HG03066 (cell line): ENCODE measurements at regions not wholly inside any gene's neighbourhood (a gene's known extent, or its start where the extent isn't known, plus 50 kb on each side); places are given as distances from the start of the nearest gene placed in this dataset.
"Not testable (repeated sequence)": the region's sequence is repeated elsewhere in the genome, so short reads cannot be mapped to it uniquely, and the experiment has no call there.

Experiments
- ATAC-seq: cut with Tn5 transposase; IDR thresholded peaks from one replicate; pipeline ENCODE4 v1.9.1; 2021; ENCODE audit warnings: low read depth; ENCODE audit not compliant: unreplicated experiment

DNA sequence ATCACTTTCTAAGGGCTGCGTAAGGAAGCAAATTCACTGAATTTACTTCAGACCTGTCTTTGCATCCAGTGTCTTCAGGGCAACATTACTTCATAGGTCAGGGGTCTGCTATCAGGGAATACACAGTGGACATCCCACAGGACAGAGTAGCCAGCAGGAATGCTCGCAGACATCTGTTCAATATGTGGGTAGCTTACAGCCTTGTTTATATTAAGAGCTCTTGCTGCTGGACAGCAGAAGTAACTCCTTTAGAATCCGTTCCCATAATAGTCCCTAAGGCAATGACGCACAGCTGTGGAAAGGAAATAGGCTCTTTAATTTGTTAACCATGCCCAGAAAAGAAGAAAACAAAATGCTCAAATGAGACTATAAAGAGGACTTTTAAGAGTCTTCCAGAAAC, 198.7 kb downstream of the MOXD1 start:
- no peak for ATAC-seq

- ATAC-seq: no peak
Observed at GRCh38 chr6:132199343-132199742, 201.9 kb downstream of the MOXD1 start.

- no peak for ATAC-seq
Observed at GRCh38 chr6:132198896-132199295, 202.4 kb downstream of the MOXD1 start.

GRCh38 chr6:132198040-132198439, 203.2 kb downstream of the MOXD1 start:
- ATAC-seq: no peak

- no peak for ATAC-seq
Observed at GRCh38 chr6:132194529-132194928, 206.7 kb downstream of the MOXD1 start.

DNA sequence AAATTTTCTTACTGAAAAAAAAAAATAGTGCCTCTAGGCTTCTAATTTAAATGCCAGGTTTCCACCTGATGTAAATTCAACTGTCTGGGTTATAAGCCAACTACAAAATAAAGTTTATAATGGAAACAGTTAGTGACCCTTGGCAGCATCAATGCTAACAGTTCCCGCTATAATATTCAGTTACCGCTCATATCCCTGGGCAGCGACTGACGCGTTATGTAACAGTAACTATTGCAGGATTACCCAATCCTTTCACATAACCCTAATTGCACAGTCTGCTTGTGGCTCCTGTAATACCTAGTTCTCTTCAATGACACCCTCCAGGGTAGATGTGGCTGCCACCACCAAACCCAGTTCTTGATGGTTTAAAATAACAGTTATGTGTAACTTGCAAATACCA, 208.6 kb downstream of the MOXD1 start:
- ATAC-seq: no peak

- no peak for ATAC-seq
Observed at GRCh38 chr6:132190815-132191175, 210.5 kb downstream of the MOXD1 start.

DNA sequence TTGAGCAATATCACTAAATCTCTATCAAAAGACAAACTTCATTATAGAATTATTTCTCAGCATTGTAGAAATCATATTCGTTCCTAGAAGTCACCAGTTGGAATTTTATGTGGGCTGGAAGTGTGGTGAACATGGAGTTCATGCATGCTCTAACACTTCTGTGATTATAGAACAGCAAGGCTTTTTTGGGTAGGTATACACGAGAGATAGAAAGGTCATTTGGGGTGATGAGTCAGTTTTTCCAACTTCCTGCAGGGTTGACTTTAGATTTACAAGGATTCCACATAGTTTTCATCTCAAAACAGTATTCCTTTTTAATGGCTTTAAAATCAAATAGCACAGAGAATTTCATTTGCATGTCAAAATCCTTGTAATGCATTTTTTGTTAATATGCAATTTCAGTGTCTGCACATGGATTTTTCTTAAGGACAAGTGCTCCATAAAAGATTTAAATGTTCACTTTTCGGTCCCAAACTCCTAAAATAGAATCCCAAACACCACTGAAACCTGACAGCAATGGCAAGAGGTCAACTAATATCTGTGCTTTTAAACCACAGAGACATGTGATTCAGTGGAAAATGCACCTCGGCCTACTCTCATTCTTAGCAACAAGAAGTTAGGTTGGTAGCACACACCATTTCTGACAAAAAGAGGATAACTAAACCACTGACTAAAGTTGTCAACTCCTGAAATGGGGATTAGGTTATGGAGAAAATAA, 211.0 kb downstream of the MOXD1 start:
- ATAC-seq: no peak

DNA sequence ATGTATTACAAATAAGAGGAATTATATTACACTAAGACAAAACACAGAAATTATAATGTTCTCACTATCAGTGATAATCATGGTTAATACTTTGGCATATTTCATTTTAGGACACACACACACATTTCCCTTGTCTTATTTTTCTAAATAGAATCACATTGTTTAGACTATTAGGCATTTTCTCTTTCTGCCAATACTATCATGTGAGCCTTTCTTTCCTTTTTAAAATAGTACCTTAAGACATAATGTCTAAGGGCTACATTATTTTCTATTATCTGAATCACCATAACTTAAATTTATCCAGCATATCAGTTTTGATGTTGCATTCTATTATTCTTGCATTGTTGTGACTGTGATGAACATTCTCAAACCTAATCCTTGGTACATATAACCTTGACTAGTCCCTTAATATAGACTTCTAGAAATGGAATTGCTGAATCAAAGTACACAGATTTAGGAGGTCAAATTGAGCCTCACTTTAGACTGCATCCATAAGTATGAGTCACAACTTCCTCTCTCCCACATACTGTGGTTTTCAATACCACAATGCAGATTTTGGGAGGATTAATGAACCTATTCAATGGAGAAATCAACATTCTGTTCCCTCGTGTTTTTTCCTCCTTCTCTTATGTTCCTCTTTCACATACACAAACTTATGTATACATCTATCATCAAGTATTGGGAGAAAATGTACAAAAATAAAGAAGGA, 212.6 kb downstream of the MOXD1 start:
- no peak for ATAC-seq

DNA sequence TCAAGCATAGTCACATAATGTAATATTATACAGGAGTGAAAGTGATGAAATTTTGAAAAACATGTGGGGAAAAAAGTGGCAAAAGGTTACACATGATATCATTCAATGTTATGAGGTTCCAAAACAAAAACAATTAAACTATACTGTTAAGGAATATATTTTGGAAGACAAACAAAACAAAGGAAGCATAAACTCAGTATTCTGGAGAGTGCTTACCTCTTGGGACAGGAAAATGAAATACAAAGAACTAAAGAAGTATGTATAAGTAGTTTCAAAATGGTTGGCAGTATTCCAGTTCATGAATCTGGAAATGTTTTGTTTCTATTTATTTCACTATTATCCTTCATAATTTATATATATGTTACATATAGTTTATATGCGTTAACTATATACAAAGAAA, 213.5 kb downstream of the MOXD1 start:
- no peak for ATAC-seq

DNA sequence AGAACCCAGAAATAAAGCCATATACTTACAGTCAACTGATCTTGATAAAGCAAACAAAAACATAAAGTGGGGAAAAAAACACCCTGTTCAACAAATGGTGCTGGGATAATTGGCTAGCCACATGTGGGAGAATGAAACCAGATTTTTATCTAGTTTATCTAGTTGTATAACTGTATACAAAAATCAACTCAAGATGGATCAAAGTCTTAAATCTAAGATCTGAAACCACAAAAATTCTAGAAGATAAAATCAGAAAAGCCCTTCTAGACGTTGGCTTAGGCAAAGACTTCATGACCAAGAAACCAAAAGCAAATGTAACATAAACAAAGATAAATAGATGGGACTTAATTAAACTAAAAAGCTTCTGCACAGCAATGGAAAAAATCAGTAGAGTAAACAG, 216.3 kb downstream of the MOXD1 start:
- ATAC-seq: not testable (repeated sequence)

GRCh38 chr6:132179955-132180354, 221.3 kb downstream of the MOXD1 start:
- no peak for ATAC-seq

DNA sequence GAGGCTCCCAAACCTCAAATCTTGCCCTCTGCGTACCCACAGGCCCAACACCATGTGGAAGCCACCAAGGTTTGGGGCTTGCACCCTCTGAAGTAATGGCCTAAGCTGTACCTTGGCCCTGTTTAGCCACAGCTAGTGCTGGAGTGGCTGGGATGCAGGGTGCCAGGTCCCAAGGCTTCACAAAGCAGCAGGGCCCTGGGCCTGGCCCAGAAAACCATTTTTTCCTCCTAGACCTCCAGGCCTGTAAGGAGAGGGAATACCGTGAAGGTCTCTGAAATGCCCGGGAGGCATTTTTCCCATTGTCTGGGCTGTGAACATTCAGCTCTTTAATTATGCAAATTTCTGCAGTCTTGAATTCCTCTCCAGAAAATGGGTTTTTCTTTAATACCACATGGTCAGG, 223.7 kb upstream of the CCN2 start:
- ATAC-seq: no peak

GRCh38 chr6:132168961-132169360, 217.8 kb upstream of the CCN2 start:
- ATAC-seq: no peak

DNA sequence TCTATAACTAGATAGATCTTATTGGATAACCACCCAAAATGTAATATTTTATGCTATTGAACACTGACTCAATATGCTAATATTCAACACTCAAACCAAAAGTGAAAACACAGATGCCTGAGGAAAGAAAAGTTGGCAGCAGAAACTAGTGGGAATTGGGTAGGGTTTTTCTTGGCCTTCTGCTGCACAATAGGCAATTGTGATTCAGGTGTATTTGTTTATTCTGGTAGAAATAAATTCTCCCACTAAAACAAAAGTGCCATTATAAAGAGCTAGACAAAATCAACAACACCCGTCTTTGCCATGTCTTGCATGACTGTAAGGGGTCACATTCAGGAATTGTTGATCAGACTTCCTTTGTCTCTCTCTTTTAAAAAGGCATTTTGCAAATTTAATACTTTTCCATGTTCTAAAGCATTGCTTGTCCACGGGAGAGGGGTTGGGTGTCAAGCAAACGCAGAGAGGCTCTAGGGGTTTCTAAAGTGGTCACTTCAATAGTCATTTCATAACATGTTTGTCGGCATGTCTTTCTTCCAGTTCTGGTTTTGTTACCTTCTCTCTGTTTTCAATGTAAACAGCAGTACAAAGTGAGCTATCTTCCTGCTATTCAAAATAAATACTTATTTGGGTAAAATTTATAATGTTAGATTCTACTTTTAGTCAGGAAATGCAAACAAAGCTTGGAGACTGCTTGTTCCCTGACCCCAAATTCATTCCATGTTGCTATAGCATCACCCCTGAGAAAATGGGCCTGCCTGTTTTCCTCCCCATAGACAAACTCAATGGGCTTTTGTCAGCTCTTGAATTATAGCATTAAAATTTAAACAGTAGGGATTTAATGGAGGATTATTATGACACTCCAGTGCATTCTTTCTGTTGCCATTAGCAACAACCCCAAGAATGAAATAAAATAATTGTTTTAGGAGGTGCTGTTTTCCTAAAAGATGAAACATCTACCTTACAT, 217.0 kb upstream of the CCN2 start:
- ATAC-seq: no peak

GRCh38 chr6:132166526-132167051, 215.4 kb upstream of the CCN2 start:
- ATAC-seq: no peak

DNA sequence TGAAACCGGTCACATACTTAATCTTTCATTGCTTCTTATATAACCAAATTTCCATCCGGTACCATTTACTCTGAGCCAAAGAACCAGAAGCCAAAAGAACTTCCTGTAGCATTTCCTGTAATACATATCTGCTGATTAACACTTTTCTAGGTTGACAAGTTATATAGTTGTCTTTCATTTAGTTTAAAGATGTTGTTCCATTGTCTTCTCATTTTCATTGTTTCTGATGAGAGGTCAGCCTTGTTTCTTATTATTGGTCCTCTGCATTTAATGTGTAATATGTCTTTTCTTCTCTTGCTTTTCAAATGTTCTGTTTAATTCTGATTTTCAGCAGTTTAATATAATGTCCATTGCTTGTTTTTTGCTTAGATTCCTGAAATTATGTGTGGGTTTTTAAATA, 214.5 kb upstream of the CCN2 start:
- no peak for ATAC-seq

- no peak for ATAC-seq
Observed at GRCh38 chr6:132161283-132161682, 210.1 kb upstream of the CCN2 start.

DNA sequence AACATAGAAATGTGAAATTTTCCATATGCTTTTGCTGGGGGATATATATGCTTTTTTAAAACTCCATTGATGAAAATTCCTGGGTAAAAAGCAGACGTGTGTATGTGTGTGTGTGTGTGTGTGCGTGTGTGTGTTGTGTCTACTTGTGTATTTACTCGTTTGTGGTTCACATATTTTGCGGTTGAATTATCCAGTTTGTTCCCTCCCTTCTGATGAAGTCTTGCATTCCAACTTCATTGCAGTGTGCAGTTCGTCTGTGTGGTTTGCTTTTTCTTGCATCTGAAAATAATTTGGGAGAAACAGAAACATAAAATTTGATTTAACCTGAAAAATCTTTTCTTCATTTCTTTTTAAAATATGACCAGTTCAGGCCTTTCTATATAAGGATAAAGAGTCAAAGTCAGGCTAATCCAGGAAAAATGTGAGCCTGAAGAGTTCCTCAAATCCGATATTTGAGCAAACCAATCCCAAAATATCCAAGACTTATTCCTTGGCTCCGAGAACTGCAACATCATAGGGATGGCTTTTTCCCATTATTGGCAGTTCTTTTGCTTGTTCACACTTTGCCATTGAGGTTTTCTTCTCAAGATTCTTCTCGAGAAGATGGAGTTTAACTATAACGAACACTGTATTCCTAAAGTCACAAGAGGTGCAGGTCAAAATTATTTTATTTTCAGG, 202.2 kb upstream of the CCN2 start:
- ATAC-seq: no peak

DNA sequence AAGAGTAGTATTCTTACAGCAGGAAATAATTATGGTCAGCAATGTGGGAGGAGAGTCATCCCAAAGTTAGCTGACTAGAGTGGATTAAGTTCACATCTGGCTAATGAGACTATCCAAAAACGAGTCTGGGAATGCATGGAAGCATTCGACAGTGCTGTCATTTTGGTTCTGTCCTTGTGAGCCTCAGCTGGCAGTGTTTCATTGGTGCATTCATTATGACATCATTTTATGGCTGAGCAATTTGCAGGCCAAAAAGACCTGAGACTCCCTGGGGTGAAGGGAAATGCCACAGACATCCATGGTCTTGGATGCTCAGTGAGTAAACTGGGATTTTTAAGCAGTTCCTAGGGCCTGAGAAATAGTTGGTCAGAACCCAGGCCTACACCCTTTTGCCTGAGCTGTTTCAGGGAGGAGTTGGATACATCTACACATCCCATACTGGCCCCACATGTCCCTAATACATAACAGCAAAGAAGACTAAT, 196.4 kb upstream of the CCN2 start:
- ATAC-seq: no peak
